ENCODE measurements at regions not wholly inside any gene's neighbourhood (a gene's known extent, or its start where the extent isn't known, plus 50 kb on each side); places are given as distances from the start of the nearest gene placed in this dataset.

DNA sequence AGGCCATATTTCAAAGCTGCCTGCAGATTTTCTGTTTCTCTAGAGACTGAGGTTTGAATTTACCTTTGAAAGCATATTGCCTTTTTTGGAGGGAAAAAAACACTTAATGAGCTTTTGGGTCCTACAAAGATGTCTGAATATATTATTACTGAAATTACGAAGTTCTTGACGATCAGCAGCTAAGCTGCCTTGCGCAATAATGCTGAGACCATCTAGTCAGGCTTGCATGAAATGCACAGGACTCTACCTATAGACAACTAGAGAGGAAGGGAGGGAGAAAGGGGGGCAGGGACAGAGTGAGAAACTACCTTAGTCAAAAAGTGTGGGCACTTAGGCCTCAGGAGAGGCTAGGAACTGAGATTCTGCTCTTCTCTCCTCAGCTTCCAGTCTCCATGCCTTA, 175.9 kb upstream of the KIF2A start:
- DNase-seq: no peak

DNA sequence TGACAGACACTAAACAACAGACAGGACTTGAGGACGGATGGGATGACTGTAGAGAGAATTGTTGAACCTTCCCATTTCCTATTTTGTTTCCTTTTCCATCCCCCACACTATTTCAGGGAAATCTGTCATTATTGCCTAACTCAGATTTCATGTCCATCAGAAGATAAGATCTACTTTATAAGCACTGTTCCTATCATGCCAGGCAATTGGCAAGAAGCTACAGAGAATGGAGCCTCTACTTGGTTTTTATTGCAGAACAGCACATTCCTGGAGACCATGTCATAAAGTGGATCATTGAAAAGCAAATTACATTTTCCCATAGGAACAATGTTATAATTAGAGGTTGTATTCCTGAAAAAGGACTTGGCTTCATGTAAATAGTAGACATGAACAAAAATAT, 173.7 kb upstream of the KIF2A start:
- peak; percentile 15 for DNase-seq

- DNase-seq: no peak
Observed at GRCh38 chr5:62133426-62133825, 172.6 kb upstream of the KIF2A start.

DNA sequence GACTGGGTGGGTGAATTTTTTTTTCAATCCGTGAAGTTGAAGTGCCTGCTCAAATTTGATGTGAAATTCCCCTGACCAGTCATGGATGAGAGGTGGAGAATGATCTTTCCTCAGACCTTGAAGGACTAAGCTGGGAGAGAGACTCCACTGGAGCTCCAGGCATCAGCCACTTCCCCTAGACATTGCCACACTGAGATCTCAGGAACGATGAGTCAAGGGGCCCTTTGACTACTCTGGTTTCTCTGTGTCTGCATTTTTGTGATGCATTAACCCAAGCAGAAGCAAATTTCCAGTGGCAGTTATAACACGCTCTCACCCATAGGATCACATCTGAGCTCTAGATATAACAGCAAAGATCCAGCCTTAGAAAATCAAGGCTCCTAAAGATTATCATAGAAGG, 171.2 kb upstream of the KIF2A start:
- DNase-seq: peak; percentile 29

GRCh38 chr5:62137628-62138027, 168.4 kb upstream of the KIF2A start:
- no peak for DNase-seq

DNA sequence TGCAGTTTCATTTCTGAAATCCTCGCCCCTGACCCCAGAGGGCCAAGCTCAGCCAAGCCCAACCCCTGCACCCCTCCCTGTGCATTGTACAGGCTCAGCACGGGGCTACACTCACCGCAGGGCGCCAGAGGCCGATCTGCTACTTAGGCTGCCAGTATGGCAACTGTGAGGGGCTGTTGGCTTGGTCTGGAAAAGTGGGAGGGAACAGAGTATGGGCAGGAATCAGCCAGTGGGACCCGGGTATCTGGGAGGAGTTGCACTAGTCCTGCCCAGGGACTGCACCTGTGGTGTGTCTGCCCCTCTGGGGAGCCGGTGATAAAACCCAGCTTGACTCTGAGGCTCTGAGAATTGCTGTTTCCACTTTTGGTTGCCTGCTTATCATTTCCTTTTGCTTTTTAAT, 167.4 kb upstream of the KIF2A start:
- DNase-seq: no peak

GRCh38 chr5:62139741-62140140, 166.3 kb upstream of the KIF2A start:
- no peak for DNase-seq

GRCh38 chr5:62142351-62142750, 163.7 kb upstream of the KIF2A start:
- DNase-seq: no peak

- DNase-seq: peak; percentile 45
Observed at GRCh38 chr5:62143268-62144229, 162.5 kb upstream of the KIF2A start.

DNA sequence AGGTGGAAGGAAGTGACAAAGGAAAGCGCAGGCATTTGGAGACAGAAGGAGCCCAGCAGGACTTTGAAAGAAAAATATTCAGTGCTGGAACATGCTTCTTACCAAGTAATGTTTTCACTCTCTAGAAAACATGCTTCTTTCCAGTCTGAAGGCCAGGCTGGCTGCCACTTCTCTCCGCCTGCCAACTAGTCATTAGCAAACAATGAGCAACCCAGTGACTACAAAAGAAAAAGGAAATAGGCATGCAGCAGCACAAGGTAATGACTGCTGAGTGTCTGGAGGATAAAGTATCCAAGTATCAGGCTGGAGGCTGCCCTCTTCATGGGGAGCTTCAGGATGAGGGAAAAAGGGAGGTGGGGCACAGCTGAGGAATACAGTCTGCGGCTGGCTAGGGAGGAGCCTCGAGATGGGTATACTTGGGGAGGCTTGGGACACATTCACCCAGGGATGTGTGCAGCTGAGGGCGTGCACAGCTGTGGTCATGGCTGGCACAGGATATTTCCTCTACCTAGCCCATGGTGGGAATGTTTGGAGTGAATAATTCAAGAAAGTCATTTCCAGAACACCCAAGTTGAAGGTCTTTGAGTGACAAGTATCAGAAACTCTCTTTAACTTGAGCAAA, 161.5 kb upstream of the KIF2A start:
- peak; percentile 11 for DNase-seq

GRCh38 chr5:62149879-62150278, 156.1 kb upstream of the KIF2A start:
- no peak for DNase-seq

GRCh38 chr5:62152394-62153087, 153.5 kb upstream of the KIF2A start:
- no peak for DNase-seq

GRCh38 chr5:62154758-62155157, 151.2 kb upstream of the KIF2A start:
- no peak for DNase-seq

GRCh38 chr5:62155988-62156387, 150.0 kb upstream of the KIF2A start:
- no peak for DNase-seq

DNA sequence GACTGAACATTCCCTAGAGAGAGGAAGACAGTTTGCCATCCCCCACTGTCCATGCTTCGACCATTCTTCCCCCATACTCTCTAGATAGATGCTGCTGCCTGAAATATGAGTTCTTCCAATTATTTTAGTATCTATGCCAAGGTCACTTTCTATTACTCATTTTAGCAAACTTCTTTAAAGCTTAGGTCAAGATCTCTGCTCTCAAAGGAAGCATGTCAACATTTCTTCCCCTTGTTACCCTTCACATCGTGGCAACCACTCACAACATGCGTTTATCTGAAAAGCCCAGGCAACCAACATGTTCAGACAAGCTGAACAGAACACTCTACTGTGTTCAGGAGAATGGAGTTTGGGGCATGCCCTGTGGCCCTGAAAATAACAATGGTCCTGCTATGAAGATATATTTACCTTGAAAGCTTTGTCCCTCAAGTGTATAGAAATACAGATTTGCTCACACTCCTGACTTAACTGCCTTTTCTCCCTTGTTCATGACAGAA, 138.4 kb upstream of the KIF2A start:
- DNase-seq: no peak

- DNase-seq: no peak
Observed at GRCh38 chr5:62168506-62169281, 137.3 kb upstream of the KIF2A start.

DNA sequence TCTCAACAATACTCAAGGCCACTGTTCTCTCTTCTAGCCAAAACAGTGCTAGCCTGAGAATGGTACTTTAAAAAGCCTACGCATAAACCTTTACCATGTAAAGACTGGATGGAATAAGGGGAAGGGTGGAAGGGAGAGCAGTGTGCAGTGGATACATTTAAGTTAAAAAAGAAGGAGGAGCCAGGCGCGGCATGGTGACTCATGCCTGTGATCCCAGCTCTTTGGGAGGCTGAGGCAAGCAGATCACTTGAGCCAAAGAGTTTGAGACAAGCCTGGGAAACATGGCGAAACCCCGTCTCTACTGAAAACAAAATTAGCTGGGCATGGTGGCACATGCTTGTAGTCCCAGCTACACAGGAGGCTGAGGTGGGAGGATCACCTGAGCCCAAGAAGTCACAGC, 127.7 kb upstream of the KIF2A start:
- DNase-seq: no peak

GRCh38 chr5:62182802-62183201, 123.2 kb upstream of the KIF2A start:
- no peak for DNase-seq

GRCh38 chr5:62183727-62184126, 122.3 kb upstream of the KIF2A start:
- DNase-seq: no peak

DNA sequence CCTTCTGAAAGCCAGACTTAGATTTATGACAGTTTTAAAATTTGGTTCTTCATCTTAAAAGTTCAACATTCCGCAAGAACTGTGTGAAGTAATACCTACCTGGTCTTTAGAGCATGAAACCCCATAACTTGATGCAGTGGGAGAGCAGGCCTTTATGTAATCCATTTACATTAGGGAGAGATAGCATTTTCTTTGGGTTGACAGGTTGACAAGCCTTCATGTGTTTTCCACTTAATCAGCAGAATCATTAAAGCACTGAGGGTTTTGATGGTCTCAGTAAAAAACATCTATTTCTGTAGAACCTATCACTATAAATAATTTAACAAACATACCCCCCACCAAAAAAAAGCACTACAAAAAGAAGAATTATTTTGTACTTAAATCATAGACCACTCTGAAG, 121.6 kb upstream of the KIF2A start:
- DNase-seq: no peak

DNA sequence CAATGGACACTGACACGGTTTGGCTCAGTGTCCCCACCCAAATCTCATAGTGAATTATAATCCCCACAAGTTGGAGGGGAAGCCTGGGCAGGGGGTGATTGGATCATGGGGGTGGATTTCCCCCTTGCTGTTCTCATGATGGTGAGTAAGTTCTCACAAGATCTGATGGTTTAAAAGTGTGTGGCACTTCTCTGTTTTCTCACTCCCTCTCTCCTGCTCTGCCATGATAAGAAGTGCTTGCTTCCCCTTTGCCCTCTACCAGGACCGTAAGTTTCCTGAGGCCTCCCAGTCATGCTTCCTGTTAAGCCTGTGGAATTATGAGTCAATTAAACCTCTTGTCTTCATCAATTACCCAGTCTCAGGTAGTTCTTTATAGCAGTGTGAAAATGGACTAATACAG, 115.8 kb upstream of the KIF2A start:
- no peak for DNase-seq

DNA sequence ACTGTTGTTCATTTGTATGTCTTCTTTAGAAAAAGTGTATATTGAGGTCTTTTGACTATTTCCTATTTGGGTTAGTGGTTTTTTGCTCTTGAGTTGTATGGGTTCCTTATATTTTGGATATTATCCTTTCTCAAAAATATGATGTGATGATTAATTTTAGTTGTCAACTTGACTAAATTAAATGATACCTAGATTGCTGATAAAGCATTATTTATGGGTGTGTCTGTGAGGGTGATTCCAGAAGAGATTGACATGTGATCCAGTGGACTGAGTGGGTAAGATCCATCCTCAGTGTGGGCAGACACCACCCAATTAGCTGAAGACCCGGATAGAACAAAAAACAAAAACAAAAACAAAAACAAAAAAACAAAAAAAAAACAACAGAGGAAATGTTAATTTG, 115.1 kb upstream of the KIF2A start:
- DNase-seq: no peak

DNA sequence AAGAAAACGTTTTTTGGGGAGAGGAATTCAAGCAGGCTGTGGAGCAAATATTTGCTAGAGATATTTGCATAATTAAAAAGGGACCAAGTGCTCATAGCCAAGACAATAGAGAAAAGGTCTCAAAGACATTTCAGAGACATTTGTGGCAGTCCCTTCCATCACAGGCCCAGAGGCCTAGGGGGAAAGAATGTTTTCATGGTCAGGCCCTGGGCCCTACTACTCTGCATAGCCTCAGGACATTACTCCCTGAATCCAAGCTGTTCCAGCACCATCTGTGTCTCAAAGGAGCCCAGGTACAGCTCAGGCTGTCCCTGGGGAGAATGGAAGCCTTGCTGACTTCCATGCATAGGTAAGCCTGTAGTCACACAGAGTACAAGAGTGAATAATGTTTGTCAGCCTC, 113.0 kb upstream of the KIF2A start:
- no peak for DNase-seq

All from fibroblast of upper back skin (primary cell).